Ramos (cell line): ENCODE measurements at regions not wholly inside any gene's neighbourhood (a gene's known extent, or its start where the extent isn't known, plus 50 kb on each side); places are given as distances from the start of the nearest gene placed in this dataset.
"Not testable (repeated sequence)": the region's sequence is repeated elsewhere in the genome, so short reads cannot be mapped to it uniquely, and the experiment has no call there.

Experiments
- in situ Hi-C: fragments of 300-500 bp; cut with MboI; formaldehyde crosslinking; loops from one replicate; pipeline ENCODE4 v1.14.3; 2022; ENCODE audit warnings: low sequenced_read_pairs; ENCODE audit not compliant: unreplicated experiment

- in situ Hi-C loops = no loop called here
Measured at GRCh38 chr17:54307351-54307750, 484.6 kb downstream of the KIF2B start.

- in situ Hi-C loops = no loop called here
Measured at GRCh38 chr17:54324813-54325212, 502.1 kb downstream of the KIF2B start.

- in situ Hi-C loops = no loop called here
Measured at GRCh38 chr17:54339731-54340130, 517.0 kb downstream of the KIF2B start.

- in situ Hi-C loops = no loop called here
Measured at GRCh38 chr17:54347495-54347894, 524.8 kb downstream of the KIF2B start.

GRCh38 chr17:54348234-54348633, 525.5 kb downstream of the KIF2B start:
- in situ Hi-C loops = no loop called here

GRCh38 chr17:54353789-54354525, 531.2 kb downstream of the KIF2B start:
- in situ Hi-C loops = no loop called here

GRCh38 chr17:54361073-54361472, 538.3 kb downstream of the KIF2B start:
- in situ Hi-C loops = not testable (repeated sequence)

GRCh38 chr17:54368906-54369305, 531.7 kb upstream of the TOM1L1 start:
- in situ Hi-C loops = no loop called here

GRCh38 chr17:54372069-54372749, 528.4 kb upstream of the TOM1L1 start:
- in situ Hi-C loops = no loop called here

- in situ Hi-C loops = no loop called here
Measured at GRCh38 chr17:54373970-54374369, 526.7 kb upstream of the TOM1L1 start.

GRCh38 chr17:54376409-54376808, 524.2 kb upstream of the TOM1L1 start:
- in situ Hi-C loops = not testable (repeated sequence)

- in situ Hi-C loops = no loop called here
Measured at GRCh38 chr17:54381482-54381881, 519.2 kb upstream of the TOM1L1 start.

GRCh38 chr17:54404259-54404658, 496.4 kb upstream of the TOM1L1 start:
- in situ Hi-C loops = no loop called here

GRCh38 chr17:54405826-54406225, 494.8 kb upstream of the TOM1L1 start:
- in situ Hi-C loops = no loop called here

GRCh38 chr17:54408731-54409130, 491.9 kb upstream of the TOM1L1 start:
- in situ Hi-C loops = no loop called here

GRCh38 chr17:54418467-54418866, 482.2 kb upstream of the TOM1L1 start:
- in situ Hi-C loops = no loop called here

- in situ Hi-C loops = no loop called here
Measured at GRCh38 chr17:54425671-54426070, 475.0 kb upstream of the TOM1L1 start.

- in situ Hi-C loops = no loop called here
Measured at GRCh38 chr17:54426296-54426886, 474.3 kb upstream of the TOM1L1 start.

GRCh38 chr17:54435966-54436365, 464.7 kb upstream of the TOM1L1 start:
- in situ Hi-C loops = no loop called here

- in situ Hi-C loops = no loop called here
Measured at GRCh38 chr17:54439816-54440215, 460.8 kb upstream of the TOM1L1 start.

GRCh38 chr17:54451051-54451450, 449.6 kb upstream of the TOM1L1 start:
- in situ Hi-C loops = no loop called here
